SH-SY5Y (cell line): ENCODE measurements at regions not wholly inside any gene's neighbourhood (a gene's known extent, or its start where the extent isn't known, plus 50 kb on each side); places are given as distances from the start of the nearest gene placed in this dataset.

Experiments used
- GATA2 ChIP-seq: IDR thresholded peaks from 2 replicates; pipeline ENCODE4 v1.6.1; 2011; ENCODE audit warnings: mild to moderate bottlenecking, low read depth, low read length
- GATA3 ChIP-seq: IDR thresholded peaks from 2 replicates; pipeline ENCODE4 v1.6.1; 2011; ENCODE audit warnings: low read depth, mild to moderate bottlenecking, low read length, moderate library complexity

DNA sequence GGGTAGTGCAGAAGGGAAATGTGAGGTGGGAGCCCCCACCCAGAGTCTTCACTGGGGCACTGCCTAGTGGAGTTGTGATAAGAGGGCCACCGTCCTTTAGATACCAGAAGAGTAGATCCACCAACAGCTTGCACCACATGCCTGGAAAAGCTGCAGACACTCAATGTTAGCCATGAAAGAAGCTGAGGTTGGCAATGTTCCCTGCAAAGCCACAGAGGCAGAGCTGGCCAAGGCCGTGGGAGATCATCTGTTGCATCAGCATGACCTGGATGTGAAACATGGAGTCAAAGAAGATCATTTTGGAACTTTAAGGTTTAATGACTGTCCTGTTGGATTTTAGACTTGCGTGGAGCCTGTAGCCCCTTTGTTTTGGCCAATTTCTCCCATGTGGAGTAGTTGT lies 468.4 kb upstream of the FOXG1 start:
- TF ChIP-seq GATA3 (no peak), GATA2 (no peak)

DNA sequence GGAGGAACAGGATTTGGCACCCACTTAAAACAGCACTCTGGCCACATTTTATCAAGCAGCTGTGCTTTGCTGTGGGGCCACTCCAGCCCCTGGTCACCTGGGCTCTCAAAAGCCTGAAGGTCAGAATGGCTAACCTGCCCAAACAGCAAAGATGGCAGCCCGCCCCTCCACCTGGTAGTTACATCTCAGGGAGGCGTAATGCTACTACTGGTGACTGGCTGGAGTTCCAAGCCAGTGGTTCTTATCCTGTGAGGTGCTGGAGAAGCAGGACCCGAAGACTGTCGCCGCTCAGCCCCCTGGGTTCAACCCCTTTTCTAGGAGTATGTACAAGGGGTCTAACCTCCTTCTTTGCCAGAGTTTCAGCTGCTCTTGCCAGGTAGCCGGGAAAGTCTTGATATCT lies 467.4 kb upstream of the FOXG1 start:
- no peak for TF ChIP-seq GATA2
- no peak for TF ChIP-seq GATA3

DNA sequence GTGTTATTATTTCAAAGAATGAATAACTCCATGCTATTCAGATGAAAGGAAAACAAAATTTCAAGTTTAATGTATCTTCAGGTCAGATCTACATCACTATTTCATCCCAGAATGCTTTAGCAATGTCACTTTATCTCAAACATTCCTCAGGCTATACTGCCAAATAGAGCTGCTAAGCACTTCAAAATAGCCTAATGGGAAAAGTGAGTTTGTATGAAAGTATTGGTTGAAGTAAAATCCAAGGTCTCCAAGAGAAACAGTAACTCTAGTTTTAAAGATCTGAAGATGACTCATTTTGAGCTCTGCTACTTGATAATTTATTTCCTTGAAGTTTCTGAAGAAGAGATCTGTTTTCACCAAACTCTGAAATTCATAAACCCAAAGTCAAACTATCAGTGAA lies 466.2 kb upstream of the FOXG1 start:
- TF ChIP-seq GATA2 (no peak), GATA3 (no peak)

DNA sequence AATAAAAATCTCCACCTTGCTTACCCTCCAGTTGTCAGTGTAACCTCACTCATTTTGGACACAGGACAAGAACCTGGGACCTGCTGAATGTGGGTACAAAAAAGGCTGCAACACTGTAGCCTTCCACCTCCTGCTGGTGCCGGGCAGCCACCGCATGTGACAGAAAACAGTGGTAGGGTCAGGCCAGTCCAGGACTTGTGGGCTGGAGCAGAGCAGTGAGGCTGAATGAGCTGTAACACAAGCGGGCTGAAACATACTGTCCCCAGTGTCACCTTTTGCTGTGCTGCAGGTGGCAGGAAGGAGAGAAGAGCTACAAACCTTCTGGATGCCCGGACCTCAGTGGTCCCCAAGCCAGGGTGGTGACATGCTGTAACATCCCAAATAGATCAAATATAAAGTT lies 465.4 kb upstream of the FOXG1 start:
- TF ChIP-seq GATA2: no peak

DNA sequence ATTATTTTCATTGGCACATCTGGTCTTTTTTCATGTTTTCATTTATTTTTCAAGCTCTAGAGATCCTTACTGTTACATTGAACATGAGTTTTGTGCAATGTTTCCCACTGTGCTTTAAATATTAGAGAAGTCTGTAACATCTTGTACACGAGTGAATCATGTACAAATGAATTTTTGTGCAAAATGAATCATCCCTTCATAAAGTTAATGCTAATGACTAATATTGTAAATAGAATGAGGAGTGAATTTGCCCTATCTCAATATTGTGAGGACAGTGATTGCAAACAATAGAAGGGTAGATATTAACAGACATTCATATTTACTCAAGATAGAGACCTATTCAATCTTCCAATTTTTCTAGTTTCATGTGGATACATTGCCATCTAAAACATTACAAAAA lies 463.3 kb upstream of the FOXG1 start:
- TF ChIP-seq GATA3 (no peak), GATA2 (no peak)

DNA sequence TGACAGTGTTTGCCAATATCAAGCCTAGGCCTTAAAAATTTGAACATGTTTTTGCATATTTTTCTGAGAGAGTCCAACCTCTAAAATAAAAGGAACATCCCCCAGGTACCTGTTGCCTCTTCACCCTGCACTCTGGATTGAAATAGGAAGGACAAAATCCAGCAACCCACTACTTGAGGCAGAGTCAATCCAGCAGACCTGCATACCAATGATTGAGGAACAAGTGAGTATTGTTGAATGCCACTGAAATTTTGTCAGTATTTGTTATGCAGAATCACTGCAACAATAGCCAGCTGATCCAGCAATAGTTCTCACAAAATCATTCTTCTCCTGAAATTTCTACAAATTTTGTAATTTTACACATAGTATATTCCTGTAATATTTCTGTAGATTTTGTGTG lies 460.6 kb upstream of the FOXG1 start:
- TF ChIP-seq GATA2 (no peak), GATA3 (no peak)

DNA sequence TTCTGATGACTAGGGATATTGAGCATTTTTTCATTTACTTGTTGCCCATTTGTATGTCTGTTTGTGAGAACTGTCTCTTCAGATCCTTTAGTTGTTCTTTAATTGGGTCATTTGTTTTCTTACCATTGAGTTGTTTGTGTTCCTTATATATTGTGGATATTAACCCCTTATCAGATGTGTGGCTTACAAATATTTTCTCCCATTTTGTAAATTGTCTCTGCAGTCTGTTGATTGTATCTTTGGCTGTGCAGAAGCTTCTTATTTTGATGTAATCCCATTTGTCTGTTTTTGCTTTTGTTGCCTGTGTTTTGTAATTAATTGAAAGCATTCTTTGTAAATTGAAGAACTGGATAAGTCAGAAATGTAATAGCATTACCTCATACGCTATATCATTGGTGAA lies 459.1 kb upstream of the FOXG1 start:
- no peak for TF ChIP-seq GATA3

DNA sequence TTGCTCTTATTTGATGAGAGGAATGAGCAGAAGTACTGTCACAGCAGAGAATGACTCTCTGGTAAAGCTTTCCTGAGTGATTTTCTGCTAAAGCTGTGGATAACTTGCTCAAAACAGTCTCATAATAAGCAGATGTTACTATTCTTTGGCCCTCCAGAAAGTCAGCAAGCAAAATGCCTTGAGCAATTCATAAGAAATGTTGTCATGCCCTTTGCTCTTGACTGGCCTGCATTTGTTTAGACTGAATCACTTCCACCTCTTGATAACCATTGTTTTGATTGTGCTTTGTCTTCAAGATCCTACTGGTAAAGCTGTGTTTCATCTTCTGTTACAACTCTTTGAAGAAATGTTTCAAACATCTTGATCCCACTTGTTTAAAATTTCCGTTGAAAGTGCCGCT lies 457.9 kb upstream of the FOXG1 start:
- TF ChIP-seq GATA3: no peak
- TF ChIP-seq GATA2: no peak

DNA sequence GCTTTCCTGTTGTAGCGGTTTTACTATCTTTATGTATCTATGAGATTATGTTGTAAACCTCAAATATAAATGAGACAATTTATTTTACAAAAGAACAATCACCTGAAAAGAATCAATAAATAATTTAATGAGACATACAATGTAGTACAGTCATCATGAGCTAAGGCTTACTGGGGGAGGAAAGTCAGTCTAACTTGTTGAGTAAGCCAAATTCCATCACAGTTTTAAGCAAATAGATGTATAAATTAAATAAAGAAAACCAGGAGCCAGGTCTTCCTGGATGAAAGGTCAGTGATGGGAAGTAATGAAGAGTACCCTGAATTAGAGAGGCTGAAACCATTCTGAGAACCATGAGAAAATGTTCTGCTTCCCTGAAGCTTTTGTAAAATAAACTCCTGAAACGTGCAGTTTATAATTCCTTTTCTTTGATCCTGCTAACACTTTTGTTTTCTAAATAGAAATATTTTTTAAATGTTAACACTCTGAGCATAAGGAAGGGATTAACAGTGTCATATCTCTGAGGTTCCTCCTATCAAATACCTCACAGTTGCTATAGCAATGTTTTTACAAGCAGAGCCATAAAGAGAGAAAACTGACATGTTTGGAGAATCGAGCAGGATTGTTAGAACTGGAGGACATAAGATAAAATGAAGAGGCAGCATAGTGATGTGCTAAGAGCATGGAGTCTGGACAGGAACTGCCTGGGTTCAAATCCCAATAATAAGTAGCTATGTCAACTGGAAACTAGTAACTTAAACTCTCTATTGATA lies 444.9 kb upstream of the FOXG1 start:
- TF ChIP-seq GATA2 (no peak), GATA3 (no peak)

DNA sequence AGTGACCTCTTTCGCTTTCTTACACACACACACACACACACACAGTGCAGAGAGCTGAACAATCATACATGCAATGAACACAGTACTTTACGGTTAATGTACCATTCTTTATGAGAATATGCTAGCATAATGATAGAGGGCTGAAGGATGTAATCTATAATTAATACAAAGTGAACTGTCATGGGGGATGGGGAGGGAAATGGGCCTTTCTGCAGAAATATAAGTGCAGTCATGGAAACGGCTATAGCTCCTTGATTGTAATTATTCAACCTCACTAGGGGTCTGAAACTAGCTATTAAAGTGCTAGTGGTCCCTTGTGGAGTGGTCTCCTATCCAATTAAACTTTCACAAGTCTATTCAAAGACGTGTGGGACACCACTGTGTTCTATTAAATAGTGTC lies 443.2 kb upstream of the FOXG1 start:
- TF ChIP-seq GATA3 (no peak), GATA2 (no peak)

DNA sequence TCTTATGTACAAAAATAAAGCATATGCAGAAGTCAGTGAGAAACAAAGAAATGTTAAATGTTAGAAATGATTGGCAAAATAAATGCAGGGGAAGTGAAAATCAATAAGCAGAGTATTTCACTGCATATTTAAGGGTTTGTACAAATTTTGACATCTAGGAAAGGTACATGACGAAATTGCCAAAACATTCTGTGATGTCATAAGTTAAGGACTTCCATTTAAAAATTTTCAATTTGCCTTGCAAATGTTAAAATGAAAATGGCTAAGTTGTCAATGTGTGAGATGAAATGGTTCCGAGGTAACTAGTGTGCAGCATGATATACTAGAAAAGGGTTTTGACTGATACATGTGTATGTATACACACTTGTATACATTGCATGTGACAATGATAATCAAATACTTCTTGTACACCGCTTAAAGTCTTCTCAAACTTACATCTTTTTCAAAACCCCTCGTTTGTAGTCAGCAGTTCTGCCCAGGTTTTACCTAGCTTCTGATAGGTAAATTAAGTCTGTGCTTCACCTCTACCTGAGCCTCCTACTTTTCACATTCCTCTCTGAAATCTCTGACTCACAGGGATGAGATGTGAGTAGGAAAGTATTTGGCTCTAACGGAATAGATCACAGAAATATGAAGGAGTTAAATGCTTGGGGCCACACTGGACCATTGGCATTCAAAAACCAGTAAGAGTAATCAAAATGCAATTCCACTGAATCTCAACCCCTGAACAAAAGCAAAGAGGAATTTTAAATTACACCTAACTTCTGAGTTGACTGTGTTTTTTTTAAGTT lies 442.4 kb upstream of the FOXG1 start:
- no peak for TF ChIP-seq GATA3
- TF ChIP-seq GATA2: no peak

DNA sequence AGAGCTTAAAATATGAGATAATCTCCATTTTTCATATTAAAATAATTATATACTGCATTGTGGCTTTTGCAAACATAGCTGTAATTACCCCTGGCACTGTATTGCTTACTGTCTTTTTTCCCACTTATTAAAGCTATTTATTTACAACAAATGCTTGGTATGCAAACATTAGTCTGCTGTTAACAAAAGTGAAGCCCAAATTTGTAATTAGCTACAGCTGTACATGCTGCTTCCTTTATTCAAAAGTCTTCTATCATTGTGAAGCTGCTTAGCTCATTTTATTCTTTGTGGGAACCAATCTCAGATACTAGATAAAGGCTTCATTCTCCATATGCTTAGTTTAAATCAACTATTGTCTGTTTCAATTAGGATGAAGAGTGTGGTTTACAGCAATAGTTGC lies 425.8 kb upstream of the FOXG1 start:
- TF ChIP-seq GATA2: no peak
- no peak for TF ChIP-seq GATA3

DNA sequence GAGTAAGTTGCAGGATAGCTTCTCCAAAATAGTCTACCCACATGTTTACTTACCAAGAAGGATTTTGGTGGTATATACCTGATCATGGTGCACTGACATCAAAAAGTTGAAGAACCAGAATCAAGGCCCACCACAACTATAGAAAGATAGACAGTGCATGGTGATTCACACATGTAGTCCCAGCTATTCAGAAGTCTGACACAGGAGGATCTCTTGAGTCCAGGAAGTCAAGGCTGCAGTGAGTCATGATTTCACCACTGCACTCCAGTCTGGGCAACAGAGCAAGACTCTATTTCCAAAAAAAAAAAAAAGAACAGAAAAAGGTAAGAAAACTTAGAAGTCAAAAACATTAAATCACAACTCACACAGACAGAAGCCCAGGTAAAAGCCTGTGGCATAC lies 422.2 kb upstream of the FOXG1 start:
- TF ChIP-seq GATA2 (no peak), GATA3 (no peak)

DNA sequence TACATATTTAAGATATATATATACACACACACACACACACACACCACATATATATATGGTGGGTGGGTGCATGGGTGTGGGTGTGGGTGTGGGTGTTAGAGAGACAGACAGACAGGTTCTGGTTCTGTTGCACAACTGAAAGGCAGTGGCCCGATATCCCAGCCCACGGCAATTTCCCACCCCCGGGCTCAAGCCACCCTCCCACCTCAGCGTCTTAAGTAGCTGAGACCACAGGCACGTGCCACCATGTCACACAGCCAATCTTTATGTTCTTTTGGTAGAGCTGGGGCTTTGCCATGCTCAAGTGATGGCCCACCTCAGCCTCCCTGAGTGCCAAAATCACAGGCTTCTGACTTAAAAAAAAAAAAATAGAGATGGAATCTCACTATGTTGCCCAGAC lies 417.8 kb upstream of the FOXG1 start:
- TF ChIP-seq GATA2 (no peak), GATA3 (no peak)

DNA sequence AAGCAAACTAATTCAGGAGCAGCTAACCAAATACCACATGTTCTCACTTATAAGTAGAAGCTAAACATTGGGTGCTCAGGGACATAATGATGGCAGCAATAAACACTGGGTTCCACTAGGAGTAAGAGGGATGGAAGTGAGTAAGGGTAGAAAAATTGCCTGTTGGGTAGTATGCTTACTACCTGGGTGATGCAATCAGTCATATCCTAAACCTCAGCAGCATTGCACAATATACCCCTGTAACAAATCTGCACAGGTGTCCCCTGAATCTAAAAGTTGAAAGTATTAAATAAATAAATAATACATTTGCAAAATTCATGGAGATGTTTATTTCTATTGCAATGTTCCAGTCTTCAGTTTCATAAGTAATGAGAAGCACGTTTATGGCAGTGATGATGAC lies 409.8 kb upstream of the FOXG1 start:
- TF ChIP-seq GATA2 (no peak), GATA3 (no peak)

DNA sequence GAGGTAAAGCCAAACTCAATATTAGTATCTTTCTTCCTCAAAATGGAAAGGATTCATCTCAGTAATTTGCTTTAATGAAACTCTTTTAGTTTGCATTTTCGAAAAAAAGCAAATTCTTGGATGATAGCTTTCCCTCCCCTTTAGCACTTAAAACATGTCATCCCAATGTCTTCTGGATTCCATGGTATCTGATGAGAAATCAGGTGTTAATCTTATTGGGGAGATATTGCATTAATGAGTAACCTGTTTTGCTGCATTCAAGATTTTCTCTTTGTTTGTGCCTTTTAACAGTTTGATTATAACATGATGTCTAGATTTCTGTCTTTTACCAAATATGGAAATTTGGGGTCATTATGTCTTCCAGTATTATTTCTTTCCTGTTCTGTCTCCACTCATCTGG lies 405.1 kb upstream of the FOXG1 start:
- TF ChIP-seq GATA2: no peak
- TF ChIP-seq GATA3: no peak
